Endodermal cell (in vitro differentiated cells): ENCODE measurements at regions not wholly inside any gene's neighbourhood (a gene's known extent, or its start where the extent isn't known, plus 50 kb on each side); places are given as distances from the start of the nearest gene placed in this dataset.
A peak's percentile ranks its signal among the peaks of the same experiment; 100 is the strongest.

Source experiments
- DNase-seq: peaks from one replicate; pipeline ENCODE4 v3.0.0-alpha.2; 2017
- H3K27ac ChIP-seq: 2 replicates; pipeline ENCODE4 v1.5.1; 2013; ENCODE audit warnings: mild to moderate bottlenecking, low read depth, low read length, moderate library complexity
- H3K27me3 ChIP-seq: 2 replicates; pipeline ENCODE4 v1.6.1; 2013; ENCODE audit warnings: mild to moderate bottlenecking, low read length, moderate library complexity; ENCODE audit not compliant: insufficient read depth, control insufficient read depth, poor library complexity, severe bottlenecking
- H3K36me3 ChIP-seq: 2 replicates; pipeline ENCODE4 v1.7.0; 2013; ENCODE audit warnings: mild to moderate bottlenecking, low read length, moderate library complexity; ENCODE audit not compliant: control insufficient read depth, insufficient read depth
- H3K4me1 ChIP-seq: one replicate; pipeline ENCODE4 v1.7.0; 2013; ENCODE audit warnings: low read length; ENCODE audit not compliant: control insufficient read depth, insufficient read depth
- H3K4me3 ChIP-seq: 2 replicates; pipeline ENCODE4 v1.5.1; 2013; ENCODE audit warnings: mild to moderate bottlenecking, low read length, moderate library complexity
- H3K9ac ChIP-seq: 2 replicates; pipeline ENCODE4 v1.6.1; 2013; ENCODE audit warnings: mild to moderate bottlenecking, low read length, moderate library complexity; ENCODE audit not compliant: poor library complexity, severe bottlenecking; ENCODE audit errors: extremely low read depth
- H3K9me3 ChIP-seq: 2 replicates; pipeline ENCODE4 v1.6.1; 2013; ENCODE audit warnings: mild to moderate bottlenecking, low read length, moderate library complexity; ENCODE audit not compliant: control insufficient read depth
- H3K27ac Mint-ChIP-seq: 2 replicates; pipeline ENCODE4 v1.8.0; 2020; ENCODE audit warnings: mixed read lengths
- H3K27me3 Mint-ChIP-seq: 2 replicates; pipeline ENCODE4 v1.8.0; 2021; ENCODE audit warnings: mild to moderate bottlenecking, mixed read lengths; ENCODE audit not compliant: insufficient read depth
- H3K36me3 Mint-ChIP-seq: 2 replicates; pipeline ENCODE4 v1.8.0; 2020; ENCODE audit warnings: low read depth, mixed read lengths
- H3K4me1 Mint-ChIP-seq: 2 replicates; pipeline ENCODE4 v1.8.0; 2020; ENCODE audit warnings: mixed read lengths
- H3K4me3 Mint-ChIP-seq: 2 replicates; pipeline ENCODE4 v1.8.0; 2020; ENCODE audit warnings: mild to moderate bottlenecking, moderate library complexity, mixed read lengths
- H3K9me3 Mint-ChIP-seq: 2 replicates; pipeline ENCODE4 v1.8.0; 2020; ENCODE audit warnings: mild to moderate bottlenecking, mixed read lengths
- WGBS, 2 experiments: methylation state at CpG; one replicate each; pipeline versions ENCODE4 v1.1.5 to v1.1.7; 2013; ENCODE audit warnings: missing lambda C conversion rate in 2 of 2, mixed read lengths in 1 of 2; ENCODE audit not compliant: insufficient coverage in 1 of 2, insufficient read length in 1 of 2; 5-methylcytosine and 5-hydroxymethylcytosine counted together
- TF ChIP-seq, protein P1 (sequence below): fragments of 200-600 bp; sonication (generic); conservative IDR thresholded peaks from 2 replicates; pipeline ENCODE4 v1.5.0; 2021; ENCODE audit warnings: antibody characterized with exemption, mild to moderate bottlenecking

DNA sequence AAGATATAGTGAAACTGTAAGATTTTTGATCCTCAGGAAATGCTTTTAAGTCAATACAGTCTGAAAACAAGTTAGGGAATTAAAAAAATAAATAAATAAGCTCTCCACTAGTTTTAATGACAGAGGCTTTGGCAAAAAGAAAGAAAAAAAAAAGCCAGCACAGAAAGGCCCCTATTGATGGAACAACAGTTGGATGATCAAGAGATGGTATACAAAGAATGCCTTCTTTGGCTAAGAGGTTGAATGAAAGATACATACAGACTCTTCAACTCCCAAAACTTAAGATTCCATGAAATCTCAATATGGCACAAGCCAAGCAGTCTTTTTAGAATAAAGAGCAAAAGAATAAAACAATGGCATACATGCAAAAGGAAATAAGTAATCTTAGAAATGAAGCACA lies 64.0 kb upstream of the GALNT5 start:
- no peak overlapping the region for H3K9ac ChIP-seq
- TF ChIP-seq, protein P1, sequence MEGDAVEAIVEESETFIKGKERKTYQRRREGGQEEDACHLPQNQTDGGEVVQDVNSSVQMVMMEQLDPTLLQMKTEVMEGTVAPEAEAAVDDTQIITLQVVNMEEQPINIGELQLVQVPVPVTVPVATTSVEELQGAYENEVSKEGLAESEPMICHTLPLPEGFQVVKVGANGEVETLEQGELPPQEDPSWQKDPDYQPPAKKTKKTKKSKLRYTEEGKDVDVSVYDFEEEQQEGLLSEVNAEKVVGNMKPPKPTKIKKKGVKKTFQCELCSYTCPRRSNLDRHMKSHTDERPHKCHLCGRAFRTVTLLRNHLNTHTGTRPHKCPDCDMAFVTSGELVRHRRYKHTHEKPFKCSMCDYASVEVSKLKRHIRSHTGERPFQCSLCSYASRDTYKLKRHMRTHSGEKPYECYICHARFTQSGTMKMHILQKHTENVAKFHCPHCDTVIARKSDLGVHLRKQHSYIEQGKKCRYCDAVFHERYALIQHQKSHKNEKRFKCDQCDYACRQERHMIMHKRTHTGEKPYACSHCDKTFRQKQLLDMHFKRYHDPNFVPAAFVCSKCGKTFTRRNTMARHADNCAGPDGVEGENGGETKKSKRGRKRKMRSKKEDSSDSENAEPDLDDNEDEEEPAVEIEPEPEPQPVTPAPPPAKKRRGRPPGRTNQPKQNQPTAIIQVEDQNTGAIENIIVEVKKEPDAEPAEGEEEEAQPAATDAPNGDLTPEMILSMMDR, result no peak
- H3K4me3 ChIP-seq, result no peak overlapping the region
- no peak overlapping the region for H3K27ac ChIP-seq
- H3K4me1 ChIP-seq, result no peaks in the 10 kb centered on the region
- Mint-ChIP-seq H3K27me3 (no peaks in the 10 kb centered on the region), H3K4me3 (no peak overlapping the region), H3K9me3 (no peaks in the 10 kb centered on the region), H3K4me1 (peaks cover 4% of the 10 kb centered on the region), H3K36me3 (no peaks in the 10 kb centered on the region), H3K27ac (no peak overlapping the region)
- DNase-seq, result no peak
- H3K27me3 ChIP-seq, result no peaks in the 10 kb centered on the region
- no peaks in the 10 kb centered on the region for H3K36me3 ChIP-seq
- H3K9me3 ChIP-seq, result no peaks in the 10 kb centered on the region

DNA sequence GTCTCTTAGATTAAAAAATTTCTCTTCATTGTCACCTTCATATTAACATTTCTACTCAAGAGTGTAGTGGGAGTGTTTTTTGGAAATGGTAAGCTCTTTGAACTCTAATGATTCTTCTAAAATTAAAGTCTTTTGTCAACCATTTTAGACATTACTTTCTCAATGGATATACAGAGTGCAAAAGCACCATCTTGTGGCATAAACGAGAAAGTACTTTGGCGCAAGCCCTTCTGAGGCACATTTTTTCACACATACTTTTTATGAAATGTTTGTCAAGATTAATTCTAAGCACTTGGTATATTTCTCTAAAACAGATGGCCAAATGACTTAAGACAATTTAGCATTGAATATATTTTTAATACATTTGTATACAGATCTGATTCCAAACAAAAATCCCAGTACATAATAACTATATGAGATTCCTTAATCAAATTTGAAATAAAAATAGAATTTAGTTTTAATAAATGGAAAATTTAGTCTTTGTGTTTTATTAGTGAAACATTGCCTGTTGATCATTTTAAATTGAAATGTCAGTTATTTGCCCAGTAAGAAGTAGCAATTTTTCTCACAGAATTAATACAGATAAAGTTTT lies 63.3 kb upstream of the GALNT5 start:
- Mint-ChIP-seq H3K9me3 (no peaks in the 10 kb centered on the region), H3K36me3 (no peaks in the 10 kb centered on the region), H3K4me1 (peaks cover 4% of the 10 kb centered on the region), H3K27me3 (no peaks in the 10 kb centered on the region), H3K27ac (no peak overlapping the region), H3K4me3 (no peak overlapping the region)
- H3K27me3 ChIP-seq, result no peaks in the 10 kb centered on the region
- no peak for DNase-seq
- no peak overlapping the region for H3K9ac ChIP-seq
- TF ChIP-seq, protein P1, result peak; percentile 88
- no peak overlapping the region for H3K27ac ChIP-seq
- H3K4me3 ChIP-seq, result no peak overlapping the region
- H3K4me1 ChIP-seq, result no peaks in the 10 kb centered on the region
- 26% methylated on average over 2 of the region's 2 CpGs; no CpG with 5 or more reads in 1 of the 2 experiments for WGBS, 2 experiments
- H3K9me3 ChIP-seq, result no peaks in the 10 kb centered on the region
- no peaks in the 10 kb centered on the region for H3K36me3 ChIP-seq

DNA sequence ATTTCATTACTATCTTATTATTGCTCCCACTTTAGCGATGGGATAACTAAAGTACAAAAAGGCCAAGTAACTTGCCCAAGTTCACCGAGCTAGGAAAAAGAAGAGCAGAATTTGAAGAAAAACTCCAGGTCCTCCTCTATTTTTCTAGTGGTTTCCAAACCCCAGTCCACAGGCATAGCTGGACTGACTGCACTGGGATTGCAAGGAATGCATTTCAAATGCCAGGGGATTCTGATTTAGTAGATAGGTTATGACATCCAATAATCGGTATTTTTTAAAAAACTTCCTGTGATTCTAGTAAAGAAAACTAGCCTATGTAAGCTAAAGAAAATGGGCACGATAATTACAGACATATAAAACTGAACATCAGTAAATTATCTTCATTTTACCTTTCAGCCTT lies 62.7 kb upstream of the GALNT5 start:
- Histone ChIP-seq H3K4me3 (no peak overlapping the region), H3K9me3 (no peaks in the 10 kb centered on the region), H3K36me3 (no peaks in the 10 kb centered on the region), H3K9ac (no peak overlapping the region), H3K27me3 (no peaks in the 10 kb centered on the region), H3K27ac (no peak overlapping the region), H3K4me1 (no peaks in the 10 kb centered on the region)
- no peak for DNase-seq
- Mint-ChIP-seq H3K4me1 (peaks cover 4% of the 10 kb centered on the region), H3K4me3 (no peak overlapping the region), H3K27ac (no peak overlapping the region), H3K27me3 (no peaks in the 10 kb centered on the region), H3K9me3 (no peaks in the 10 kb centered on the region), H3K36me3 (no peaks in the 10 kb centered on the region)
- TF ChIP-seq, protein P1, result no peak
- WGBS, 2 experiments, result 88 to 100% methylated on average over 3 to 4 of the region's 4 CpGs
